HepG2 (cell line): ENCODE measurements at regions not wholly inside any gene's neighbourhood (a gene's known extent, or its start where the extent isn't known, plus 50 kb on each side); places are given as distances from the start of the nearest gene placed in this dataset.

Experiments used
- ATAC-seq: fragments of 200-7000 bp; cut with Tn5 transposase; 3 replicates; pipeline ENCODE4 v1.9.1; 2020; ENCODE audit warnings: mild to moderate bottlenecking, moderate library complexity
- BruUV-seq: library from RNA; stranded (reverse); fragments of 400-500 nt; replicated peaks from 2 replicates; lab custom pipeline; 2021; lab: Mats Ljungman, UMichigan
- CTCF ChIA-PET: fragments of 300-600 bp; formaldehyde crosslinking; extraction: SDS; loops from one replicate; lab custom pipeline; 2021; ENCODE audit warnings: low total read pairs, inconsistent platforms, low intra/inter-chr PET ratio; lab: Yijun Ruan, JAX
- POLR2A ChIA-PET: fragments of 350-600 bp; sonication (Branson Sonifier 250); formaldehyde crosslinking; loops from one replicate; lab custom pipeline; 2020; ENCODE audit warnings: antibody characterized with exemption, inconsistent platforms; lab: Yijun Ruan, JAX
- DNase-seq: peaks from one replicate; pipeline ENCODE4 v3.0.0-alpha.2; 2015; ENCODE audit warnings: low spot score
- FAIRE-seq: peaks from 3 replicates; lab custom pipeline; 2011; peaks lifted over from hg19 to GRCh38; lab: Jason Lieb, UNC
- H2AFZ ChIP-seq: one replicate; pipeline ENCODE4 v1.6.1; 2011; ENCODE audit warnings: low read length, inconsistent platforms
- H3K27ac ChIP-seq: fragments of 300-600 bp; 3 replicates; pipeline ENCODE4 v1.8.0; 2011; ENCODE audit warnings: mixed run types, mild to moderate bottlenecking, mixed read lengths, low read length, inconsistent platforms; ENCODE audit not compliant: insufficient read depth; ENCODE audit errors: extremely low read length
- H3K27me3 ChIP-seq, 2 experiments: fragments of 200-600 bp in 1 of 2; 2 replicates in 1 of 2; 3 replicates in 1 of 2; pipeline versions ENCODE4 v1.6.0 to v1.8.0; 2011; ENCODE audit warnings: low read length in 2 of 2, mild to moderate bottlenecking in 2 of 2, moderate library complexity in 2 of 2, inconsistent platforms in 1 of 2; ENCODE audit not compliant: insufficient read depth in 2 of 2, control insufficient read depth in 1 of 2
- H3K36me3 ChIP-seq, 2 experiments: fragments of 200-600 bp in 1 of 2; replicated peaks in 1 of 2; 2 replicates in 1 of 2; 3 replicates in 1 of 2; pipeline versions ENCODE4 v1.5.1 to v1.8.0; 2011; ENCODE audit warnings: low read length in 2 of 2, inconsistent platforms in 1 of 2; ENCODE audit not compliant: insufficient read depth in 2 of 2, control insufficient read depth in 1 of 2
- H3K4me1 ChIP-seq: 2 replicates; pipeline ENCODE4 v1.5.1; 2012; ENCODE audit warnings: low read length, inconsistent platforms; ENCODE audit not compliant: insufficient read depth
- H3K4me2 ChIP-seq: 2 replicates; pipeline ENCODE4 v1.6.0; 2011; ENCODE audit warnings: low read depth, low read length, inconsistent platforms
- H3K4me3 ChIP-seq, 3 experiments: fragments of 200-600 bp in 1 of 3; sonication (generic), shearing (Covaris generic) in 1 of 3; replicated peaks in 1 of 3; 2 replicates each; pipeline ENCODE4 v1.5.1; 2011 to 2016; ENCODE audit warnings: low read length in 3 of 3, inconsistent platforms in 2 of 3, low read depth in 2 of 3, mild to moderate bottlenecking in 2 of 3, control low read depth in 1 of 3, mixed read lengths in 1 of 3; ENCODE audit not compliant: insufficient read depth in 1 of 3
- H3K79me2 ChIP-seq: one replicate; pipeline ENCODE4 v1.6.1; 2011; ENCODE audit warnings: low read length, inconsistent platforms; ENCODE audit not compliant: insufficient read depth
- H3K9ac ChIP-seq: 2 replicates; pipeline ENCODE4 v1.6.0; 2011; ENCODE audit warnings: mild to moderate bottlenecking, low read depth, low read length, inconsistent platforms; ENCODE audit not compliant: insufficient read depth
- H3K9me3 ChIP-seq: 2 replicates; pipeline ENCODE4 v1.5.1; 2012; ENCODE audit warnings: mild to moderate bottlenecking, low read length
- H4K20me1 ChIP-seq: 2 replicates; pipeline ENCODE4 v1.6.0; 2011; ENCODE audit warnings: inconsistent platforms, mild to moderate bottlenecking, low read length, moderate library complexity; ENCODE audit not compliant: insufficient read depth
- CAMTA2 ChIP-seq: sonication (generic); formaldehyde crosslinking; IDR thresholded peaks from 2 replicates; pipeline ENCODE4 v1.4.0; 2020; ENCODE audit warnings: mild to moderate bottlenecking, missing genetic modification reagents, borderline replicate concordance
- HNF1B ChIP-seq: sonication (generic); formaldehyde crosslinking; IDR thresholded peaks from 2 replicates; pipeline ENCODE4 v1.5.1; 2020; ENCODE audit warnings: mild to moderate bottlenecking, moderate library complexity, missing genetic modification reagents
- HNF4A ChIP-seq: sonication (generic); formaldehyde crosslinking; IDR thresholded peaks from 2 replicates; pipeline ENCODE4 v1.4.0; 2020; ENCODE audit warnings: missing genetic modification reagents
- NPAS2 ChIP-seq: sonication (generic); formaldehyde crosslinking; IDR thresholded peaks from 2 replicates; pipeline ENCODE4 v1.8.0; 2022; ENCODE audit warnings: mild to moderate bottlenecking, missing genetic modification reagents, borderline replicate concordance
- SATB2 ChIP-seq: sonication (generic); formaldehyde crosslinking; IDR thresholded peaks from 2 replicates; pipeline ENCODE4 v1.5.0; 2020; ENCODE audit warnings: missing genetic modification reagents
- XBP1 ChIP-seq: sonication (generic); formaldehyde crosslinking; IDR thresholded peaks from 2 replicates; pipeline ENCODE4 v1.5.0; 2020; ENCODE audit warnings: missing genetic modification reagents
- ZFP91 ChIP-seq: sonication (generic); formaldehyde crosslinking; IDR thresholded peaks from 2 replicates; pipeline ENCODE4 v1.9.0; 2022; ENCODE audit warnings: missing genetic modification reagents, mild to moderate bottlenecking, borderline replicate concordance
- ZNF558 ChIP-seq: sonication (generic); formaldehyde crosslinking; IDR thresholded peaks from 2 replicates; pipeline ENCODE4 v1.9.0; 2022; ENCODE audit warnings: mild to moderate bottlenecking, missing genetic modification reagents, borderline replicate concordance
- ZNF605 ChIP-seq: sonication (generic); formaldehyde crosslinking; IDR thresholded peaks from 2 replicates; pipeline ENCODE4 v1.8.0; 2022; ENCODE audit warnings: mild to moderate bottlenecking, missing genetic modification reagents
- ZNF616 ChIP-seq: sonication (generic); formaldehyde crosslinking; IDR thresholded peaks from 2 replicates; pipeline ENCODE4 v1.5.0; 2020; ENCODE audit warnings: low read depth, mild to moderate bottlenecking, missing genetic modification reagents
- ZNF678 ChIP-seq: sonication (generic); formaldehyde crosslinking; IDR thresholded peaks from 2 replicates; pipeline ENCODE4 v1.4.0; 2020; ENCODE audit warnings: mild to moderate bottlenecking, missing genetic modification reagents
- ZNF788 ChIP-seq: sonication (generic); formaldehyde crosslinking; IDR thresholded peaks from 2 replicates; pipeline ENCODE4 v1.5.0; 2020; ENCODE audit warnings: mild to moderate bottlenecking, missing genetic modification reagents, borderline replicate concordance
- WGBS: methylation state at CpG from one replicate; pipeline ENCODE4 v1.1.6; 2017; ENCODE audit warnings: low lambda C conversion rate; 5-methylcytosine and 5-hydroxymethylcytosine counted together
- in situ Hi-C: cut with HindIII; loops from 2 replicates; pipeline ENCODE4 v1.10.0; 2017; ENCODE audit warnings: low pct_unique_long_range_greater_than_20kb; ENCODE audit not compliant: extremely low pct_ligation_motif_present
- intact Hi-C: fragments of 100-400 bp; cut with micrococcal nuclease; formaldehyde crosslinking; loops from one replicate; pipeline ENCODE4 v1.10.0; 2022; ENCODE audit not compliant: unreplicated experiment
- TF ChIP-seq, protein P1 (sequence below): sonication (generic); formaldehyde crosslinking; IDR thresholded peaks from 2 replicates; pipeline ENCODE4 v1.4.0; 2020; ENCODE audit warnings: mild to moderate bottlenecking, missing genetic modification reagents
- TF ChIP-seq, protein P2 (sequence below): sonication (generic); formaldehyde crosslinking; IDR thresholded peaks from 2 replicates; pipeline ENCODE4 v1.4.0; 2020; ENCODE audit warnings: missing genetic modification reagents

DNA sequence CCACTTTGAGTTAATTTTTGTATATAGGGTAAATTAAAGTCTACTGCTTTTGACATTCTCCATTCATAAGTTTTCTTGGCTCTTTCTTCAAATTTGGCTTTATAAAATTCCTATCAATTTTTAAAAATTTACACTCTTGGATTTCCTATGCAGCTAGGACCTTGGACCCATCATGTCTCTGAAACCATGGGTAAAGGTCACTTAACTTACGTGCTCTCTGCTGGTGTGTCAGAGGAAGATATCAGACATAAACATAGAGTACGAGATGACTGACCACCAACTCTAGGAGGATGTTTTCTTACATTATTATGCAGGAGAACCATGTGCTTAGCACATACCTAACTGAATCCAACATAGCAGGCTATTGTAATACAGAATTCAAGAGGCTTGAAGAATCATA, 62.5 kb upstream of the C1GALT1C1 start:
- Histone ChIP-seq H2AFZ (no peak overlapping the region), H3K4me1 (peaks cover 8% of the 10 kb centered on the region), H3K4me2 (0 out of 2 replicates have a peak overlapping the region, but pooled peaks have one; percentile 7), H3K27ac (no peak overlapping the region), H3K9me3 (no peaks in the 10 kb centered on the region), H3K4me3 (no peak overlapping the region), H4K20me1 (no peaks in the 10 kb centered on the region), H3K27me3 (no peaks in the 10 kb centered on the region), H3K9ac (no peak overlapping the region), H3K79me2 (no peaks in the 10 kb centered on the region), H3K36me3 (no peaks in the 10 kb centered on the region)
- CTCF ChIA-PET, result no interaction called here
- POLR2A ChIA-PET, result no interaction called here
- FAIRE-seq (peak; percentile 58), DNase-seq (no peak), ATAC-seq (no peak)
- BruUV-seq, result no TSS peak
- intact Hi-C loops (no loop called here), in situ Hi-C loops (no loop called here)
- TF ChIP-seq ZNF616 (CRISPR knock-in tag) (peak; percentile 51; the same call in 1 of the 2 replicates), CAMTA2 (CRISPR knock-in tag) (no peak), SATB2 (CRISPR knock-in tag) (no peak), HNF4A (CRISPR knock-in tag) (0 out of 2 replicates have a peak, but pooled peaks have one; percentile 5)
- 0% methylated on average over 2 of the region's 2 CpGs for WGBS

GRCh38 chrX:120690941-120691340, 61.1 kb upstream of the C1GALT1C1 start:
- ATAC-seq (no peak), DNase-seq (no peak), FAIRE-seq (no peak)
- in situ Hi-C loops (no loop called here), intact Hi-C loops (no loop called here)
- 73% methylated on average over 4 of the region's 4 CpGs for WGBS
- Histone ChIP-seq H3K4me2 (no peak overlapping the region), H3K36me3 (no peaks in the 10 kb centered on the region), H3K4me1 (peaks cover 8% of the 10 kb centered on the region), H3K9me3 (no peaks in the 10 kb centered on the region), H3K4me3 (no peak overlapping the region), H4K20me1 (no peaks in the 10 kb centered on the region), H2AFZ (no peak overlapping the region), H3K27ac (no peak overlapping the region), H3K27me3 (no peaks in the 10 kb centered on the region), H3K9ac (no peak overlapping the region), H3K79me2 (no peaks in the 10 kb centered on the region)
- POLR2A ChIA-PET, result no interaction called here
- BruUV-seq, result no TSS peak
- CTCF ChIA-PET, result no interaction called here
- TF ChIP-seq ZFP91 (CRISPR knock-in tag) (no peak), ZNF605 (CRISPR knock-in tag) (no peak), ZNF678 (no peak), ZNF558 (CRISPR knock-in tag) (no peak), ZNF788 (CRISPR knock-in tag) (no peak), XBP1 (CRISPR knock-in tag) (no peak), NPAS2 (CRISPR knock-in tag) (no peak), HNF1B (CRISPR knock-in tag) (no peak)
- TF ChIP-seq, protein P1, sequence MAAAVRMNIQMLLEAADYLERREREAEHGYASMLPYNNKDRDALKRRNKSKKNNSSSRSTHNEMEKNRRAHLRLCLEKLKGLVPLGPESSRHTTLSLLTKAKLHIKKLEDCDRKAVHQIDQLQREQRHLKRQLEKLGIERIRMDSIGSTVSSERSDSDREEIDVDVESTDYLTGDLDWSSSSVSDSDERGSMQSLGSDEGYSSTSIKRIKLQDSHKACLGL (CRISPR knock-in tag), result no peak
- TF ChIP-seq, protein P2, sequence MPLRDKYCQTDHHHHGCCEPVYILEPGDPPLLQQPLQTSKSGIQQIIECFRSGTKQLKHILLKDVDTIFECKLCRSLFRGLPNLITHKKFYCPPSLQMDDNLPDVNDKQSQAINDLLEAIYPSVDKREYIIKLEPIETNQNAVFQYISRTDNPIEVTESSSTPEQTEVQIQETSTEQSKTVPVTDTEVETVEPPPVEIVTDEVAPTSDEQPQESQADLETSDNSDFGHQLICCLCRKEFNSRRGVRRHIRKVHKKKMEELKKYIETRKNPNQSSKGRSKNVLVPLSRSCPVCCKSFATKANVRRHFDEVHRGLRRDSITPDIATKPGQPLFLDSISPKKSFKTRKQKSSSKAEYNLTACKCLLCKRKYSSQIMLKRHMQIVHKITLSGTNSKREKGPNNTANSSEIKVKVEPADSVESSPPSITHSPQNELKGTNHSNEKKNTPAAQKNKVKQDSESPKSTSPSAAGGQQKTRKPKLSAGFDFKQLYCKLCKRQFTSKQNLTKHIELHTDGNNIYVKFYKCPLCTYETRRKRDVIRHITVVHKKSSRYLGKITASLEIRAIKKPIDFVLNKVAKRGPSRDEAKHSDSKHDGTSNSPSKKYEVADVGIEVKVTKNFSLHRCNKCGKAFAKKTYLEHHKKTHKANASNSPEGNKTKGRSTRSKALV (CRISPR knock-in tag), result no peak
